ENCODE measurements at regions not wholly inside any gene's neighbourhood (a gene's known extent, or its start where the extent isn't known, plus 50 kb on each side); places are given as distances from the start of the nearest gene placed in this dataset.

DNA sequence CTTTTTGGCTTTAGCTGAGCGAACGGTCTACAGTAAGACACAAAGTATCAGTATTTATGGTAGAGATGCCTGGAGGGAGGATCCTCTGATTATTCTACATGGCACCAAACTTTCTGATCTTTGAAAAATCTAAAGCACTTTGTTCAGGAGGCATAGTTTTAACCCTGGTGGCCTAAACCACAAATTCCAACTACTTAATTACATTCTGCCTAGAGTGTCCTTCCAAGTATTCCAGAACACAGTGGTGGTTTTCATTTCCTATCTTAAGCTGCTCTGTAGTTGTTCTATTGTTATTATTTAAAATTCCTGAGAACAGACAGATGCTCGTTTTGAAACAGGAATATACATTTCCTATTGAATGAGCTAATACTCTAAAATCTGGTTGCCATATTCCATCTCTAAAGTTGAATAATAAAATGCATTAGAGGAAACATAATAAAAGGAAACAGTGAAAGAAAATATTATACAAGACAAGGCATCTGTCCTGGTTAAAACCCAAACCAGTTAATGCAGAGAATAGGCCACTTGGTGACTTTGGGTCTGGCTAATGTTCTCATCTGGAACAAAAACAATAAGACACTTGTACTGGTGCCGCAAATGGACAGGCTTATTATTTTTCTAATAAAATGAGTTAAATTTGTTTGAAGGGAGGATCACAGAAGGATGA, 657.4 kb downstream of the SPRY1 start:
- Histone ChIP-seq H3K27ac (replicated peaks) (peak overlapping the region; percentile 47), H3K36me3 (no peaks in the 10 kb centered on the region), H3K4me1 (no peaks in the 10 kb centered on the region), H3K4me3 (no peak overlapping the region), H3K9me3 (replicated peaks) (peaks cover 24% of the 10 kb centered on the region), H3K27me3 (ENCODE audit: low read depth) (no peaks in the 10 kb centered on the region)
- intact Hi-C loops (cut with micrococcal nuclease), result no loop called here
- DNase-seq, result no peak
- TF ChIP-seq, protein P1, sequence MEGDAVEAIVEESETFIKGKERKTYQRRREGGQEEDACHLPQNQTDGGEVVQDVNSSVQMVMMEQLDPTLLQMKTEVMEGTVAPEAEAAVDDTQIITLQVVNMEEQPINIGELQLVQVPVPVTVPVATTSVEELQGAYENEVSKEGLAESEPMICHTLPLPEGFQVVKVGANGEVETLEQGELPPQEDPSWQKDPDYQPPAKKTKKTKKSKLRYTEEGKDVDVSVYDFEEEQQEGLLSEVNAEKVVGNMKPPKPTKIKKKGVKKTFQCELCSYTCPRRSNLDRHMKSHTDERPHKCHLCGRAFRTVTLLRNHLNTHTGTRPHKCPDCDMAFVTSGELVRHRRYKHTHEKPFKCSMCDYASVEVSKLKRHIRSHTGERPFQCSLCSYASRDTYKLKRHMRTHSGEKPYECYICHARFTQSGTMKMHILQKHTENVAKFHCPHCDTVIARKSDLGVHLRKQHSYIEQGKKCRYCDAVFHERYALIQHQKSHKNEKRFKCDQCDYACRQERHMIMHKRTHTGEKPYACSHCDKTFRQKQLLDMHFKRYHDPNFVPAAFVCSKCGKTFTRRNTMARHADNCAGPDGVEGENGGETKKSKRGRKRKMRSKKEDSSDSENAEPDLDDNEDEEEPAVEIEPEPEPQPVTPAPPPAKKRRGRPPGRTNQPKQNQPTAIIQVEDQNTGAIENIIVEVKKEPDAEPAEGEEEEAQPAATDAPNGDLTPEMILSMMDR (IDR thresholded peaks at IDR 0.05; ENCODE audit: borderline replicate concordance), result no peak

GRCh38 chr4:124055336-124055735, 657.2 kb downstream of the ANKRD50 start:
- no peaks in the 10 kb centered on the region for H3K27me3 ChIP-seq (ENCODE audit: low read depth)
- peaks cover 26% of the 10 kb centered on the region for H3K9me3 ChIP-seq (replicated peaks)
- TF ChIP-seq, protein P1 (IDR thresholded peaks at IDR 0.05; ENCODE audit: borderline replicate concordance), result no peak
- H3K4me1 ChIP-seq, result peaks cover 12% of the 10 kb centered on the region
- intact Hi-C loops (cut with micrococcal nuclease), result no loop called here
- peak overlapping the region; percentile 47 for H3K27ac ChIP-seq (replicated peaks)
- H3K4me3 ChIP-seq, result no peak overlapping the region
- DNase-seq, result no peak
- H3K36me3 ChIP-seq, result no peaks in the 10 kb centered on the region

DNA sequence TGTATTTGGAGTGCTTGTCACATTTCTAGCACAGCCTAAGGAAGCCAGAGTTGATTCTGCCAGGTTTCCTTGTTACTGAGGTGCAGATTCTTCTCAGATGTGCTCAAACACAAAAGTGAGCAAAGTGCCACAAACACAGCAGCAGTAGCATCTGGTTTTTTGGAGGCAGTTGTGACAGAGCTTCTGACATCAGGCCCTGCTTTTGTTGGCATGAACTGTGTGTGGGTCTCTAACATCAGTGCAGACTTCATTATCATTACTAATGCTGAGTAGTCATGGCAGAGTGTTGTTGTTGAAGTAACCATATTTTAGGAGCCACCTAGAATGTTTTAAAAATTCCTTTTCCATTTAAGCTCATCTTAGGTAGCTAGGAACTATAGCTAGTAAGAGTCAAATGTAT, 656.6 kb downstream of the ANKRD50 start:
- no peaks in the 10 kb centered on the region for H3K27me3 ChIP-seq (ENCODE audit: low read depth)
- H3K36me3 ChIP-seq, result no peaks in the 10 kb centered on the region
- H3K27ac ChIP-seq (replicated peaks), result peak overlapping the region; percentile 47
- intact Hi-C loops (cut with micrococcal nuclease), result no loop called here
- TF ChIP-seq, protein P1 (IDR thresholded peaks at IDR 0.05; ENCODE audit: borderline replicate concordance), result no peak
- peaks cover 26% of the 10 kb centered on the region for H3K9me3 ChIP-seq (replicated peaks)
- no peak overlapping the region for H3K4me3 ChIP-seq
- peaks cover 18% of the 10 kb centered on the region for H3K4me1 ChIP-seq
- DNase-seq, result no peak

- TF ChIP-seq, protein P1 (IDR thresholded peaks at IDR 0.05; ENCODE audit: borderline replicate concordance), result no peak
- peaks cover 35% of the 10 kb centered on the region for H3K4me1 ChIP-seq
- H3K27ac ChIP-seq (replicated peaks), result peak overlapping the region; percentile 90
- peak overlapping the region; percentile 16 for H3K4me3 ChIP-seq
- intact Hi-C loops (cut with micrococcal nuclease), result no loop called here
- no peaks in the 10 kb centered on the region for H3K36me3 ChIP-seq
- DNase-seq, result peak; percentile 34
- H3K27me3 ChIP-seq (ENCODE audit: low read depth), result no peaks in the 10 kb centered on the region
- peaks cover 11% of the 10 kb centered on the region for H3K9me3 ChIP-seq (replicated peaks)
Measured at GRCh38 chr4:124060261-124060918, 652.1 kb downstream of the ANKRD50 start.

DNA sequence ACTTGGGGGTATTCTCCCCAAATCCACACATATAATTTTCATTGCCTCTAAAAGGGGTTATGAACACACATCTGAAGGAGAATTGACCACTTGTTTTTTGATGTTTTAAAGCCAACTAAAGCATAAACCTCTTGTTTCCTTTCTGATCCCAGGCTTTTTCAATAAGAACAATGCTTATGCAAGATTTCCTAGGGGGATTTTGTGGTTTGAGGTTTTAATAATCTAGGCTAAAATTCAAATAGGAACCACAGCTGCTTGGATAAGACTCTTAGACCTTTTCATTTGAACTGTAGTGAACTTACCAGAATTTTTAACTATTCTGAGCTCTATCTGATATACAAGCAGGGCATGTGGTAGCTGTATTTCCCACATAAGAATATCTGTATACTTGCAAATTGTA, 651.1 kb downstream of the ANKRD50 start:
- TF ChIP-seq, protein P1 (IDR thresholded peaks at IDR 0.05; ENCODE audit: borderline replicate concordance), result no peak
- Histone ChIP-seq H3K36me3 (no peaks in the 10 kb centered on the region), H3K4me3 (no peak overlapping the region), H3K27me3 (ENCODE audit: low read depth) (no peaks in the 10 kb centered on the region), H3K27ac (replicated peaks) (peak overlapping the region; percentile 90), H3K9me3 (replicated peaks) (peaks cover 11% of the 10 kb centered on the region), H3K4me1 (peaks cover 35% of the 10 kb centered on the region)
- DNase-seq, result no peak
- intact Hi-C loops (cut with micrococcal nuclease), result no loop called here

Measured in left ventricle myocardium inferior (tissue), 1 donor.